ENCODE measurements at regions not wholly inside any gene's neighbourhood (a gene's known extent, or its start where the extent isn't known, plus 50 kb on each side); places are given as distances from the start of the nearest gene placed in this dataset.
A peak's percentile ranks its signal among the peaks of the same experiment; 100 is the strongest.
"Not testable (repeated sequence)": the region's sequence is repeated elsewhere in the genome, so short reads cannot be mapped to it uniquely, and the experiment has no call there.

DNA sequence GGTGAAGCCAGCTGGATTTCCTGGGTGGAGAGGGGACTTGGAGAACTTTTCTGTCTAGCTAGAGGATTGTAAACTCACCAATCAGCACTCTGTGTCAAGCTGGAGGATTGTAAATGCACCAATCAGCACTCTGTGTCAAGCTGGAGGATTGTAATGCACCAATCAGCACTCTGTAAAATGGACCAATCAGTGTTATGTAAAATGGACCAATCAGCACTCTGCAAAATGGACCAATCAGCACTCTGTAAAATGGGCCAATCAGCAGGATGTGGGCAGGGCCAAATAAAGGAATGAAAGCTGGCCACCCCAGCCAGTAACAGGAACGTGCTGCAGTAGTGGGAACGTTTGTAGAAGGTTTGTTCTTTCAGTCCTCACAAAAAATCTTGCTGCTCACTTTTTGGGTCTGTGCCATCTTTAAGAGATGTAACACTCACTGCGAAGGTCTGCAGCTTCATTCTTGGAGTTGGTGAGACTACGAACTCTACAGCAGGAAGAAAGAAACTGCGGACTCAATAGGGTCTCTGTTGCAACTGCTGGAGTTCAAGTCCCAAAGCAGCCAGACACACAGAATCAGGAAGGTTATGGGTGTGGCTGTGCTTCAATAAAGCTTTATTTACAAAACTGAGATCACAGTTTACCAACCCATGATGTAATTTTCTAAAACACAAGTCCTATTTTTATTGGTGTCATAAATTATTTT lies 145.7 kb upstream of the ERCC6L2 start:
- DNase-seq = no peak

DNA sequence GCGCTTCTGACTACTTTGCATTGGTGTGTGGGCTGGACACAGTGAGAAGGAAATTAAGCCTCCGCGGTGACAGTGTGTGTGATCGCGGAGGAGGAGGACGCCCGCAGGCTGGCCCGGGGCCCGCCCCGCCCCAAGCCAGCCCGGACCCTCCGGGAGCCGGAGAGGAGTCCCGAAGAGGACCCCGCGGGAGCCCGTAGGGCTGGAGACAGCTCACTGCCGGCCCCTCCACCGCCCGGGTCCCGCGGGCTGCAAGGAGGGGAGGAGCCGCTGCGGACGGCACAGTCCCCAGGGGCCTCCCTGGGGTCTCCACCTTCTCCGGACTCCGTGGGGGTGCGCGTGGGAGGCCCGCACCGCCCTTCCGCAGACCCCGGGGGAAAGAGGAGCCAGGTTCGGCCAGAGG lies 146.4 kb upstream of the ERCC6L2 start:
- no peak for DNase-seq

DNA sequence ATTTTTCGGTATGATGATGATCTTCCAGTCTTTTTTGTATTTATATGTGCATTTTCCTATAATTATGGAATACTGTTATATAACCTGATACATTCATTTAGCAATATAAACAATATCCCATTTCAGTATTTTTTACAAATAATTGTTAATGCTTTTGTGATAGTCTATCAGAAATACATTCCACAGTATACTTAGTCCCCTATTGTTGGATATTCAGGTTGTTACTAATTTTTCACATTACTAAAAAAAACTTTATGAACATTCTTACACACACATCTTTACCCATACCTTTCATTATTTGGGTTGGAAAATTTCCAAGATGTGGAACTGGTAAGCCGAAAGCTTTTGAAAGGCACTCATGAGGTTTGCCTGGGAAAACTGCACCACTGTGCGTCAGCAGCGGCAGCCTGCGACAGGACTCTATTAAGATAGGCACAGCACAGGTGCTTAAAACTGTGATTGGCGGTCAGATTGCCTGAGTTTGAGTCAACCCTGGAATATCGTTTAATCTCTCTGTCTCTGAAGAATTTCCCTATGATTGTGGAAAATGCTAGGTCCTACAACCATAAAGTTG lies 147.5 kb upstream of the ERCC6L2 start:
- DNase-seq = no peak

DNA sequence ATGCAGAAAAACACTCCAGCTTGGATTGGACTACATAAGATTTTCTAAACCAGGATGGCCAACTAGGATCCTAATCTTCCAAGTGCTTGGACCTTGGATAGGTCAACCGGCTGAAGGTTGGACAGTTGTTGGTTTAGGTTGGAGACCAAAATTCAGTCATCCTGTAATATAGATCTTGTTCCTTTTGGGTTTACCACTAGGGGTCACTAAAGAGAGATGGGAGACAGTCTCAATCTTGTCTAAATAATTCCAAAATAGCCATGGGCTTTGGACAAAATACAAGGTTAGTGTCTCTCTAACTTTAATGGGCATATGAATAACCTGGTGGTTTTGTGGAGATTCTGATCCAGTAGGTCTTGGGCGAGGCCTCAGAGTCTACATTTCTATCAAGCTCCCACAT lies 148.7 kb upstream of the ERCC6L2 start:
- DNase-seq = peak; percentile 51 to 55

DNA sequence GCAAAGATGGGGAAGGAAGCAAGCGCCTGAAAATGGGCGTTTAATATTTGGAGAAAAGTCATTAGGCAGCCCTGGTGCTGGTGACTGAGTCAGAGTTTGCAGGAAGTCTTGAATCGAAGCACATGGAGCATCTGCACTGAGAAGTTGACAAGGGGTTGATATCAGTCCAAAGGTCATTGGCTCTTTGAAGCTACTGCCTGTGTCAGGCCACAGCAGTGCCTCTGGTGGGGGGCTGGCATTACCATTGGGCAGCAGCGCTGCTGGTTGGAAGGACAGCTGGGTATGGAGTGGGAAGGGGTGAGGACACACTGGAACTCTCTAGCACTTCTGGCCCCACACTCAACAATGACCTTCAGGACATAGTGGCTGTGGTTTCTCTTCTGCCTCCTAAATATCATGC lies 150.4 kb upstream of the ERCC6L2 start:
- no peak for DNase-seq

DNA sequence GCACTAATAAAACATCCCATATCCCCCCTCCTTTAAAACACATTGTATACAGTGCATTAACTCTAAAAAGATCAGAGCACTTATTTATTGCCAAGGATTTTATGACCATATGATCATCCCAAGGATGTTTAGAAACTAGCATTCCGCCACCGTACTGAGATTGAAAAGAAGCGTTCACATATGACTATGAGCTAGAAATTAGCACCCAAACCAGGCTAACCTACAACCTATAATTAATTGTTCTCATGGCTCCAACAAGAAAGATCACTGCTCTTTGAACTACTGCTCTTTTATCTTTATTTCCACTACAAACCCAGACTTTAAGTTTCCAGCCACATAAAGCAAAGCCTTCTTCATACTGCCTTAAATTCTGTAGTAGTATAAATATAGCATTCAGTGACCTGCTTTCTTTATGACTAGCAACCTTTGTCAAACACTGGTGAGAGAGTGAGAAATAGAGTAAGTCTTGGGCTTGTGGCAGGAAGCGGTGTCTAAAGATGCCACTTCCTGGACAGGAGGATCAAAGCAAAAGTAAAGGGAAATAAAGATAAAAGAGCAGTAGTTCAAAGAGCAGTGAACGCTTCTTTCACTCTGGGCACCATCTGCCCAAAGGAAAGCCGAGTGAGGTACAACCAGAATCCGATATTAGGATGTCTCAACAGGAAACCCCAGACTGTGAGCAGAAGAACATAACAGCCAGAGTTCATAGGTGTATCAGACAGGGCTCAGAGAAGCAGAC lies 151.1 kb upstream of the ERCC6L2 start:
- DNase-seq = no peak

DNA sequence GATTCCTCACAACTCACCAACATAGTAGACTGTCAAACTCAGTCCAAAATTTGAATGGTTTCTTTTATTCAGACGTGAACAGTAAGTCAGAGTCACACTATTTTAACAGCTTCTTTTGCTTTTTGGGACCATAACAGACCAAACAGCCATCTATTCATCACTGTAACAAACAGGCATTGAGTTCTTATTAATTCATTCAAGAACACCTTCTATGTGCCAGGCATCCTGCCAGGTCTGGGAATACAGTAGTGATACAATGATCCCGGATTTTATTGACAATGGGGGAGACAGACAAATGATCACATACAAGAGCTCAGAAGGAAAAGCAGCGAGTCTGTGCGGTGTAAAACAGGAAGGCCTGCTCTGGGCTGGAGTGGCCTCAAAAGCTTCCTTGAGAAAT lies 153.3 kb upstream of the ERCC6L2 start:
- peak; percentile 39 to 57 for DNase-seq

DNA sequence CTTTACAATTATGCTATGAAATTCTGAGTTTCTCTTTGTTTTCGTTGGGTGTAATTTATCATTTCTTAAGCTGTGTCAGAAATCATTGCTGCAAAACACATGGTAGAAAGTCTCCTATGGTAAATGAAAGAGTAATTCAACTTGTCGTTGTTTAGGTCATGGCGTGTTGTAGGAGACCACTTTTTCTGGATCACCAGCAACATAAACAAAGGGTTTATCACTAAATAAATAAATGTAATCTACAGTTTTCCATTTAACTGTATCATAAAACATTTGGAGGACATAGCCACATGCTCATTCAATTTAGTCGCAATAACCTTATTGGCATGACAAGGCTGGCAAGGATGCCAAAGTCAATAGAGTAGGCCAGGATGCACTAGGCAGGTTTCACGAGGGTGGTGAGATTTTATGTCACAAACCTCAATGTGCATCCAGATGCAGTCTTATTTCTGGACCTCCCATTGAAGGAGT lies 154.4 kb upstream of the ERCC6L2 start:
- peak in 1 of 2 experiments; percentile 8 for DNase-seq

DNA sequence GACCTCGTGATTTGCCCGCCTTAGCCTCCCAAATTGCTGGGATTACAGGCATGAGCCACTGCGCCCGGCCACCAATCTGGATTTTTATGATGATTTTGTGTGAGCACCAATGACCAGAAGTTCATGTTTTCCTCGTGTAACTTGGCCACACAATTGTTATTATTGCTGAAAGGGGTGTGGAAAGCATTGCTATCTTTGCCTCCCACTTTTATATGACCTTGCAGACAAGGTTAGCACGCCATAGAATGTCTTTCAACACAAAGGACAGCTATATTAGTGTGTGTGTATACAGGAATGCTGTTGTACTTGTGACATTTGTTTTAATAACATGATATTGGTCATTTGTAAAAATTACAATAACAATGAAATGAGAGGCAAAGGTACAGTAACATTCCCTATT lies 155.0 kb upstream of the ERCC6L2 start:
- no peak for DNase-seq

DNA sequence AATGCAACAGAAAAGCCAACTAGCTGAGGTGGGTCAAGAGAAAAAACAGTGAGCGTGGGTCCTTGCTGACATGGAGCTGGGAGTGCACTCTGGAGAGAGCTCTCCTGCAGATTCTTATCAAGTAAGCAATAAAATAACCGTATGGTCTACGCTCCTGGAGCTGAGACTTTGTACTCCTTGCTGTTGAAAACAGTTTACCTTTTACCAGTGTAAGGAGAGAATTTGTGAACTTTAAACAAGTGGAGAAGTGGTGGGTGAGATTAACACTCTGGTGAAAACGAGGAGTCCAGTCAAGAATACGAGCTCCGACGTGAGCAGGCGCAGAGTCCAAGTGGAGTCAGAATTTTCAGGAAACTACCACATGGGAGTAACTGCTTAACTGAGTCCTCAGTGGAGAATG lies 156.1 kb upstream of the ERCC6L2 start:
- no peak for DNase-seq

DNA sequence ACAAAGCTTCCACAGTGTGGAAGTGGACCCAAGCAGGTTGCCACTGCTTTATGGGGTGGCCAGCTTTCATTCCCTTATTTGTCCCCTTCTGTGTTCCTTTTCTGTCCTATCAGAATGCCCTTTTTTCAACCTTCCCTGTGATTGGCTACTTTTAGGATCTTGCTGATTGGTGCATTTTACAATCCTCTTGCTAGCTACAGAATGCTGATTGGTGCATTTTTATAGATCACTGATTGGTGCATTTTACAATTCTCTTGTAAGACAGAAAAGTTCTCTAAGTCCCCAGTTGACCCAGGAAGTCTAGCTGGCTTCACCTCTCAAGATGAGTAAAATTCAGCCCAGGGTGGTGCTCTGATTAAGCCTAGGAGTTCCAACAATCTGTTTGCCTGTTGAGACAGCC lies 157.2 kb upstream of the ERCC6L2 start:
- DNase-seq = no peak

DNA sequence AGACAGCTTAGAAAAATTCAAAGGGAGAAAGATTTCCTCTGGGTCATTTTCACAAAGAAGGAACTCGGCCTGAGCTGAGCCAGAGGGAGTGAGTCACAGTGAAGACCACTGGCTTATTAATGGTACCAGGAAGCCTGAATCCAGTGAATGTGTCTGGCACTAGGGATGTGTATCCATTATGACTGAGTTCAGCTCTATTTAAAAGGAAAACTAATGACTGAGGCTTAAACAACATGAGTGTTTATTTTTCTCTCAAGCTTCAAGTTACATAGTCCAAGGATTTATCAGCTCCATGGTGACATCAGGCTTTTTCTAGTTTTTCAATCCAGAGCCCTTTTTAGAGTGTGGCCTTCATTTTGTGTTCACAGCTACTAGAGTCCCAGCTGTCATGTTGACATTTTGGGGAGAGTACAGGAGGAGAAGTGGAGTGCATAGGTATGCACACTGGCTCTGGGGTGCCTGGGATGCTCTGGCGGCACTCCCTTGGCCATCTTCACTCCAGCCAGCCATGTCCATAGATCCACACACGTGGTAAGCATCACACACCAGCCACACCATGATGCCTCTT lies 159.5 kb upstream of the ERCC6L2 start:
- no peak for DNase-seq

DNA sequence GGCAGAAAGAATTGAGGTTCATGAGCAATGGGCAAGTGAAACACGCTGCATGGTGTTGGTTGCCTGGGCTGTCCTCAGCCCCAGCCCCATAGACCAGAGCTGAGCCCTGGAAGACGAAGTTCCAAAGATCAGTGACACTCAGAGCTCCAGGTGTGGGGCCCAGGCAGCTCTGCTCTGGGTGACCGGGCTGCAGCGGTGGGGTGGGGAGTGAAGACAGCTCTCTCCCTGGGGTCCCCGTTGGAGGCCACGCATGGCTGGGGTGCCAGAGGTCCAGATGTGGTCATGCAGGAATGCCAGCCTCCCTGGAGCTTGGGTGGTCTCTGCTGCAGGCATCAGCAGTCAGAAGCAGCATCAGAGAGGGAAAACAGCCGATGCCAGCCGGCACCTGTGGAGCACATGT lies 165.0 kb upstream of the ERCC6L2 start:
- DNase-seq = no peak

DNA sequence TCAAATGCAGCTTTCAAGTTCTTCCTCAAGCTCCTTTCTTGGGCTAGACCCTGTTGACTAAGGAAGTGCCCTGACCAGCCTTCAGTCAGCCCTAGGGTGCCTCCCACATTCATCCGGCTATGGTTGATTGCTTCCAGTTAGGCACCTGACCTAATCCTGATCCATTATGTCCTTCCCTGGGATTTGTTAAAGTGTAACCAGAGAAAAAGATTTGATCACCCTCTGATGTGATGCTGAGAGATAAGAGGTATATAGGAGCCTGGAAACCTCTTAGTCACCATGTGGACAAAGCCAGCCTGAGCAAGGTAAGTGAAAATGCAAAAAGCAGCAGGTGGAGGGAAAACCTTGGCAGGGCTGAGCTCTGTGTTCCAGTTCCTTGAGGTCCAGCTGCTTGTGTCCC lies 178.8 kb upstream of the ERCC6L2 start:
- DNase-seq = no peak

DNA sequence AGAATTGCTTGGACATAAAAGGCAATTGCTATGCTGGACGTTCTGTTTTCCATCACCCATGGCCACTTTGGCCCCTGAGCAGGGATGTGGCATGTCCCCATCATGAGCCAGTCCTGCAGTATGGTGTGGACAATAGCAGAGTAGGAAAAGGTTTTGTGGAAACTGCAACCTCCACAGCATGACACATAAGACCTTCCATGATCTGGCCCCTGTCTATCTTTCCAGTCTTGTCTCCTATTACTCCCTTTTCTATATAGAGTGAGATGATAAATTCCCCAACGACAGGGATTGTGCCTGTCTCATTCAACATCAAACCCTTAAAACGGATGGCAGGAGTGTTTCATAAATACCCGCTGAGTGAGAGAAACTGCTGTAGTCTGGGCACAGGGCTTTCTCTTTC lies 174.7 kb upstream of the PTCH1 start:
- no peak for DNase-seq

DNA sequence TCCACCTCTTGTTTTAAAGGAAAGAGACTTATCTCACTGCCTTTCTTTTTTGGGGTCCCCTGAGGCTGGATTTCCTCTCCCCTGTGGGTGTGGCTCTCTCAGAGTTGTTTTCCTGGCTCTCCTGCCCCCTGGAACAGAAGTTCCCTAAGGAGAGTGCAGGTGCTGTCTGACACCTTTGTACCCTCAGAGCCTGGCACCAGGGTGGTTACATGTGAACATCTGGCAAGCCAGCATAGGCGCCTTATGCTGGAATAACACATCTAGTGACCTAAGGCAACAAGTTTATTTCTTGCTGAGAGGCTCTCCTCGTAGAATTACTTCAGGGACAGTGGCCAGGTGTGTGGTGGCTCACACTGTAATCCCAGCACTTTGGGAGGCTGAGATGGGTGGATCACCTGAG lies 172.9 kb upstream of the PTCH1 start:
- DNase-seq = no peak

DNA sequence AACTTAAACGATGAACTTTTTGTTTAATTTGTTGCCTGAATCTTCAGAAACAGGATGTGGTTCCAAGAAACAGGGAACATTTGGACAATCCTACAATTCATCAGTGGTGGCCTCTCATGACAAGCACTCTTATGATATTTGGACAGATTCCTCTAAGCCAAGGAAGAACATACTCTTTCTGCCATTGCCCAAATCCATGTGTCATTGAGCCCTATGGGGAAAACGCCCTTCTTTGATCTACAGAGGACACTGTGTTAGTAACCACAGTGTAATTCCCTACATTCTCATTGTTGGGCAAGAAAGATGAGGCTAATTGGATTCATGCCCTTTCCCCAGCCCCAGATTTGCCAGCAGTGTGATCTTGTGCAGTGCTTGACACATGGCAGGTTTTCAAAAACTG lies 167.7 kb upstream of the PTCH1 start:
- no peak for DNase-seq

DNA sequence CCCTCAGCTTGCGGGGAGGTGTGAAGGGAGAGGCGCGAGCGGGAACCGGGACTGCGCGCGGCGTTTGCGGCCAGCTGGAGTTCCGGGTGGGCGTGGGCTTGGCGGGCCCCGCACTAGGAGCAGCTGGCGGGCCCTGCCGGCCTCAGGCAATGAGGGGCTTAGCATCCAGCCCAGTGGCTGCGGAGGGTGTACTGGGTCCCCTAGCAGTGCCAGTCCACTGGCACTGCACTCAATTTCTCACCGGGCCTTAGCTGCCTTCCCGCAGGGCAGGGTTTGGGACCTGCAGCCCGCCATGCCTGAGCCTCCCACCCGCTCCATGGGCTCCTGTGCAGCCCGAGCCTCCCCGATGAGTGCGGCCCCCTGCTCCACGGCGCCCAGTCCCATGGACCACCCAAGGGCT lies 163.5 kb upstream of the PTCH1 start:
- DNase-seq = not testable (repeated sequence)

DNA sequence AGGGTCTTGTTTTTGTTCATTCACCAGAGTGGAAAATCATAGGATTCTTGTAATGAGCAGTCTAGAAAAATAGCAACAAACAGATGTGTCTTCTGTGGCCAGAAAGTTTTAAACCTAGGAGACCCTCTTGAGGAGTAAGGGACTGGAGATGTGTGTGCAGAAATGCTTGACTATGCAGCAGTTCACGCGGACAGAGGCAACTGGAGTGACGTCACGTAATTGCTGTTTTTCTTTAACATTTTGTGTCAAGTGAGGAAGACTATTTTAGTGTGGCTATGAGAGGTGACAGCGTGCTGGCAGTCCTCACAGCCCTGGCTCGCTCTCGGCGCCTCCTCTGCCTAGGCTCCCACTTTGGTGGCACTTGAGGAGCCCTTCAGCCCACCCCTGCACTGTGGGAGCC lies 163.1 kb upstream of the PTCH1 start:
- no peak for DNase-seq

DNA sequence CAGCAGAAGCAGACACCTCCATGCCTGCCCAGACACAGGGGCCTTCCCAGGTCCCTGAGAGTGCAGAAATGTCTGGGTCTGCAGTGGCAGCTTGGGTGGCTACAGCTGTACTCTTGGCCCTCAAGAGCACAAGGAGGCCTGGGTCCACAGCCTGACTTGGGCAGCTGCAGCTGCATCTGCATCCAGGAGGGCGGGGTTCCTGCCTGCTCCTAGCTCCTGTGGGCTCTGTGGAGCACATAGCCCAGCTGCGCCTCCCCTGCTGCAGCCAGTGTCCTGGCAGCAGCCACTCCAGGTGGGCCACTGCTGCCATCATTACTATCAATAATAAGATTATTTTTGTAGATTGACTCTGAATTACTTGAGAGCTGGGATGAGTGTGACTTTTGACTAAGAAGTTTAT lies 162.0 kb upstream of the PTCH1 start:
- DNase-seq = no peak

DNA sequence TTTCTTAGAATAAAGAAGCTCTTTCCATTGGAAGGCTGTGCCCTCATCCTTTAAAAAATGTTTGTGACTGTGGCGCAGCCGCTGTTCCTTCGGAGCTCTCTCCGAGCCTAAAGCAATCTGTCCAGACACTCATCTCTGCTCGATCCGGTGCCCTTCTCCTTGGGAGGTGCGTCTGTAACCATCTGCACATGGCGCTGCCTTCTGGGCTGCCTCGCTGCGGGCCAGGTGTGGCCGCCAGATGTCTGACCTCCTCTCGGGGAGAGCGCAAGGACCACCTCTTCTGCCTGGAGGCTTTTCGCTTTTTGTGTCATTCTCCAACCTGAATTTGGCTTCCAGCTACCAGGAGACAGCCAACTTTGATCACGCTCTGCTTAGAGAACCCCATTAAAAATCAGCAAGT lies 153.4 kb upstream of the PTCH1 start:
- DNase-seq = no peak

DNA sequence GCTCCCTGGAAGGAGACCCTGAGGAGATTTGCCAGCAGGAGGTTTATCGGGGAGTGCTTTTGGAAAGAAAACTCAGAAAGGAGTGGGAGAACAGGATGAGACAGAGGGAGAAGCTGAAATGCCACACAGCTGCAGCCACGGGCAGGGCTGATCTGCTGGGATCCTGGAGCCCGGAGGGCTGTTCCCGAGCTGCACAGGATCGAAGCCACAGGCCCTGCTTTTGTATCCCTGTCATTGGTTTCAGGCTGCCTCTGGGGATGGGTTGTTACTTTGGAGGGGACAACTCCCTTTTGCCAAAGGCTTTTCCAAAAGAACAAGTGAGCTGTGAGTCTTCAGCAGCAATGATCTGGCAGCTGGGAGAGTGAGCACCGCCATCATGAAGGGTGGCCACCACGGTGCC lies 152.5 kb upstream of the PTCH1 start:
- DNase-seq = no peak

DNA sequence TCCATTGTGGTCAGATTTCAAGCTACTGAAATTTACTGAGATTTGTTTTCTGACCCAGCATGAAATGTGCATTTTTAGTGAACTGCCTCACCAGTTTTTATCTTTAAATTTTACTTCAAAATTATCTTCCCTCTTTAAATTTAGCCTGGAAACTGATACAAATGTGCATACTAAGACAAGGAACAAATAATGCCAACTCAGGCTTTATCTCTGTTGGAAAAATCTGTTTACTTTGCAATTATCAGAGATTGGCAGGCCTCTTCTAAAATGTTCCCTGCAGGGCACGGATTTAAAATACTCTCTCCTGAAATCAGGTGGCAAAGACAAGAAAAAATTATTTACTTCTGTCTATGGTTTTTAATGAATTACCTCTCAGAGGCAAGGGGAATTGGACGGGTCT lies 151.0 kb upstream of the PTCH1 start:
- peak; percentile 5 to 58 for DNase-seq

DNA sequence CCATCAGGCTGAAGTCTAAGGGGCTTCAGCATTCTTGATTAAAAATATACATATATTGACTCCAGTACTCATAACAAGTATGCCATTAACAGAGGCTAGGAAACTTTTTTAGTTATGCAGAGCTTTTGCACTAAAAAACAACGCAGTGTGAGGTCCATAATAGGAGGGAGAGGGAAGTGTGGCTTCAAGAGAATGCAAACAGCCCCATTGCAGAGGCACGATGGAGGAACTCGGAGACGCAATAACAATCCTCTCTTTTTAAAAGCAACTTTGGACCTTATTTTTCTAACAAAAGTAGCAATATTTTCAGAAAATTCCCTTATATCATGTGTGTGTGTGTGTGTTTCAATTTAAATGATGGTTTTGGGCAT lies 150.0 kb upstream of the PTCH1 start:
- DNase-seq = no peak

Data from NCI-H2081 (cell line).